GM21423 (cell line): ENCODE measurements at regions not wholly inside any gene's neighbourhood (a gene's known extent, or its start where the extent isn't known, plus 50 kb on each side); places are given as distances from the start of the nearest gene placed in this dataset.
"Not testable (repeated sequence)": the region's sequence is repeated elsewhere in the genome, so short reads cannot be mapped to it uniquely, and the experiment has no call there.

Experiments used
- ATAC-seq: cut with Tn5 transposase; IDR thresholded peaks from one replicate; pipeline ENCODE4 v1.9.1; 2021; ENCODE audit warnings: mild to moderate bottlenecking, moderate library complexity; ENCODE audit not compliant: unreplicated experiment

DNA sequence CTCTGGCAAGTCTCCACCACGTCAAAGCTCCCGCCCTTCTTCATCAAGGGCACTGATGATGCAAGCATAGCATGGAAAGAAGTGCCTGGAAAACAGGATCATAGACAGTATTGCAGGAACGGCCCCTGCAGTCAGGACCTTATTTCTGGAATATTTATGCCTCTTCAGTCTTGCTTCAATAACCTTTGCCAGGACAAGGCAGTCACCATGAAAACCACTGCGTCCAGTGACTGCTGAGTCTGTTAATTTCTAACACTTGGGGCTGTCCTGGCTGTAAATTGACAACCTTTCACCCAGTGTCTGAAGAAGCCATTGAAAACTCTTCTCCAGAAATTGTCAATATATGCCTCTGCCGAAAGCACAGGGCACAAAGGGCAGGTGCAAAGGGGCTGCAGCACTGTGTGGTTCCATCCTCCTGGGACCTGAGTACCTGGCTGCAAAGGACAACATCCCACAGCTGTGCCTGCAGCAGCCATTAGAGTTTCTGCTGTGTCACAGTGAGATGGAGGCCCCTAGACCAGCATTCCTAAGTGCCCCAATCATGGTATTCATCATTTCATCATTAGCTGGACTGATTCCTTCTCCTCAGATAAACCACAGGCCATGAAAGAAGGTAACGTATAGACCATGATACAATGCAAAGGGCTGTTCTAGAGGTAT lies 819.6 kb downstream of the RNF144A start:
- ATAC-seq = no peak

DNA sequence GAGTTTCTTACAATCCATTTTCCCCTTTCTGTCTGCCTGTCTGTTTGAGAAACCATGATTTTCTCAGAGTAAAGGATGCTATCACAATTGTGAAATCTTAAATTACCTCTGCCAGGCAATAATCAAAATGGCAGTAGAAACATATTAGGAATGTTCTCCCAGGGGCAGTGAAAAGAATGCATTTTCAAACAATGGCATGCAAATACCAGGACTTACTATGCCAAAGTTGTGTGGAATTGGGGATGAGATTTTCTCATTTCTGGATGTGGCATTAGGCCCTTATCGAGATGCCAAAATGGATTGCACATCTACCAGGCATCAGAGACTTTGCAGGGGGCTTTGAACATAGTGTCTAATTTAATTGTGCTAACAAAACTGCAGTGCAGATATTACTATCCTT lies 821.4 kb downstream of the RNF144A start:
- ATAC-seq = no peak

DNA sequence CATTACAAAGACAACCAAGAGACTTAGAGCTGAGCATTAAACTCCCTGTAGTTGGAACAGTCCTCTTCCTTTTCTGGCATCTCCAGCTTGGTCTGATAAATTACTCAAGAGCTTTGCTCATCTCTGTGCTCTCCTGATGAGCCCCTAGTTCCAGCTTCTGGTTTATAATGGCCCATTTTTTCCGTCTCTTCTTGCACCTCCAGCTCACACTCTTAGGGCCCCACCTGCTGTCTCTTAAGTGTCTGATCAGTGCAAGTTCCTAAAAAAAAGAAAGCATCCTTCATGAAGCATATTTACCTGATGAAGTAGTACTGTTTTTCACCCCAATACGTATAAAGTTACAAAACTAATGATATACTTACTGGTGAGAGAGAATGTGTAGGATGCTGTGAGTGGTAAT lies 822.9 kb downstream of the RNF144A start:
- ATAC-seq = no peak

DNA sequence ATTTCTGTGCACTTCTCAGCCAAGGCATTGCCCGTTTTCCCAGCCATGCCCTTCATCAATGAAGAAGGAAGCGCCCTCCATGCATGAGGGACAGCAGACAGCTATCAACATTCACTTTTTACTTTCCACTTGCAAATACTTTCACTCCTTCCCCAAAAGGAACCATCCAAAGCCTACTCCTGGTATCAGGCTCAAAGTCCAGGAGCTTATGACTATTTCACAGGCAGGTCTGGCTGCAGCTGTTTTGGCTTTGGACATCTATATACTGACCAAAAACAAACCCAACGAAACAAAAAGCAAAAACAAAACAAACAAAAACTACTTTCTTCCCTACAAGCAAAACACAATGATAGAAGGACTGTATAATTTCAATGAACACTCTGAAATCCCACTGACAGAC lies 825.1 kb downstream of the RNF144A start:
- no peak for ATAC-seq

DNA sequence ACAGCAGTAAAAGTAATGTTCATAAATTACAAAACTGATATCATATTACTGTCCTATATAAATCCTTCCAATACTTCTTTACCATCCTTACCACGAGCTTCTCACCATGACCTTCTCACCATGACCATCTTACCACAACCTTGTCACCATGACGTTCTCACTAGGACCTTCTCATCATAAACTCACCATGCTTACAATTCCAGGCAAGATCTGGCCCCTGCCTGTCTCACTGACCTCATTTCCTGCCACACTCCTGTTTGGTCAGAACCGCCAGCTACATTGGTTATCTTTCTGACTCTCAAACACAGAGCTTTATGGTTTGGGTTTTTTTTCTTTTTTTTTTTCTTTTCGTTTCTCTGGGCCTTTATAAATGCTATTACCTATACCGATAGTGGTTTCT lies 827.6 kb downstream of the RNF144A start:
- ATAC-seq = no peak

DNA sequence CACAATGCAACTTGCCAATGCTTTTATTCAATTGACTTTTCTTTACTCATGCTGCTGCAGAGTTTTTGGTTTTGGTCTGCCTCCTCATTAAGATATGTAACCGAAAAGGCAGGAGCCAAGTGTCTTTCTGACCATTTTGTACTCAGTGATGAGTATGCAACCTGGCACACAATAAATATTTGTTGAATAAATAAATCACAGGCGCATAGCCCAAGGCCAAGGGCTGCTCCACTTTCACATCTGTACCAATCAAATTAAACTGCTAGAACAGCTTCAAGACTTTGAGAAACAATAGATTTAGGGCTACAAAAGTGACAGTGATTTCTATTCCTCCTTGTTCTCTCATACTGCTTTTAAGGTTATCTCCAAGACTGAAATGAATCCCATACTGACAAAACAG lies 828.2 kb downstream of the RNF144A start:
- no peak for ATAC-seq

DNA sequence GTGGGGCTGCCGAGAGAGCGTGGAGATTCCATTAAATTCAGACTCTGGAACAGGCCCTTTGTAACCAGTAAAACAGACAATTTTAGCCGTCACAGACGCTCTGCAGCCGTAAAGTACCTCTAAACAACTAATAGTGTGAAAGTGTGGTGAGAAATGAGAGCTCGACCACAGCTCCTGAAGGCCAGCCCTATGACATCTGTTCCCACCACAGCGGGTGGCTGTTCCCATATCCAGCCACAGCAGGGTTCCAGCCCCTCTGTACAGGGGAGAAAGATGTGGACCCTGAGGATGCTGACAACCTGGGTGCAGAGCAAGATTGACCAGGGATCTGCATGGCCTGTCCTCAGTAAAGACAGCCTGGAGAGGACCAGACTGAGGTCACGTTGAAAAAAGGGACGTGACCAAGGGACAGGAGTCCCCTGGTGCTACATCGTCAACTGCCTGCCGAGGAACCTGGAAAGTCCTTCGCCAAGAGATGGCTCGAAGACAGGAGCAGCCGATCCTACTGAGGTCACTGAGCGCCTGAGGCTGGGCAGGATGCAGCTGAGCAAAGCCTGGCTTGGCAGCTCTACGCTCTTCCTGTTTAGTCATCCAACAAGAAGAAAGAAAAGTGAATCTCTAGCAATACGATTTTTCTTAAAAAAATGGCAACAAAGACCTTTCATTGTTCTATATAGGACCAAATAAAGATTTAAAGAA lies 831.7 kb downstream of the RNF144A start:
- no peak for ATAC-seq

DNA sequence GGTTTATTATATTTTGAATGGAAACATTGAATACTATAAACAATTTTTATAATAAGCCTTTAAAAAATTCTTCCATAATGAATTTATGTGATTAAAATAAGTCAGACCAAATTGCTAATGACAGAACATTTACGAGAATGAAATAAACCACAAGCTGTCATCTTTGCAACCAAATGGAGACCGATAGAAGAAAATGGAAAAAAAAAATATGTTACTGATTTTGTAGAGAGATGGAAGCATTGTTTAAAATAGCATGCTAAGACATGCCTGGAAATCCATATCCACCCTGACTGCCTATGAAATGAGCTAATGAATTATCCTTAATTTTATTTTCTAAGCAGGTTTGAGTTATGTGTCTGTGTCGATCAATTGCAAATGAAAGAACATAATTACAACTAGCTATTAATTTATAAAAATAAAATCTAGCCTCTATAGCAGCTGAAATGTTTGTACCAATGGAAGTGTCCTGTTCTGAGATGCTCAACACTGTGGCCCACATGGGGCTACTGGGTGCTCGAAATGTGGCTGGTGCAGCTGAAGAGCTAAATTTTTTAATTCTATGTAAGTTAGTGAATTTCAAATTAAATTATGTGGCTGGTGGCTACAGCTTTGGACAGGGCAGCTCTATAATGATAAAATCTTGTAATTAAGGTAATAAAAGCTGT lies 832.8 kb downstream of the RNF144A start:
- ATAC-seq = no peak

DNA sequence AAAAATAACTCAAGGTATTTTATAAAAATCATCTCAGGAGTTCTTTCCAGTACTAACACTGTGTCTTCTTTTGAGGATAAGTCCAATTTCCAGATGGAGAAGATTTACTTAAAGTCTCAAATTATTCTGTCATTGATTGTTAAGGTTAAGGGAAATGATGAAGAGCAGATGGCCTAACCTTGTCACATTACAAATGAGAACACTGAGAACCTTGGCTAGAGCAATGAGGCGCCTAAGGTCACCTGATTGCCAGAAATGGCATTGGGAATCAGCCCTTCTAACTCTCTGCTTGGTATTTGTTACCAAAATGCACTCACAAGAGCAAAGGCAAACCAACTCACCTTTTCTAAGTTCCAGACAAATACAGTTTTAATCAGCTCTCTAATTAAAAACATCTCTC lies 835.1 kb downstream of the RNF144A start:
- ATAC-seq = no peak

DNA sequence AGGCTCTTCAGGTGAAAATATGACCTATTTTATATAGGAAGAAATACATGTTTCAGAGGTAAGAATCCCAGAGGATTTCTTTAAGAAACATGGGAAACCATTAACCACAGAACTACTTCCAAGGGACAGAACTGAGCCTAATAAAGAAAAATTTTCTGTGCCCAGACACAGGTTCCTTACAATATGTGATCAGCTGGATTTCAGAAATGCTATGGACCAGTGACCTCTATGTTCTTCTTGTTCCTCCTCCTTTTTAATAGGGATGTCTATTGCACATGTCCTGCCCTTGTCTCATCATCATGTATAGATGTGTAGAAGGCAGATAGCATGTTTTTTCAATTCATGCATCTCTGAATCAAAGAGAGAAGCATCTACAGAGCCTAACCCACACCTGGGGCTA lies 836.6 kb downstream of the RNF144A start:
- ATAC-seq = no peak

DNA sequence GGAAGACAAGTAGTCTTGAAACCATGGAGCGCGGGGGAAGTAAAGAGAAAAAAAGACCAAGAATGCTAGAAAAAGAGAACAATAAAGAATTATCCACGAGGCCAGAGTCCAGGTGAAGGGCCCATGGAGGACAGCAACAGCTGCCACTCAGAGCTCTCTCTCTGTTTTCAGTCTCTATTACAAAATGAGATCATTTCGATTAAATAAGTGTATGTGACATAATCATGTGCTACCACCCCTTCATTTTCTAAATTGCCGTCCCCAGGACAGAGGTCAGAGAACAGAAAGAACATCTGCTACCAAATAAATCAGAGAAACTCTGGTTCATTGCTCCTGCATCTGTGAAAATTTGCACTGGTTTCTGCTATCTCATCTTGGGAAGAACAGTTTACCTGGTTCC lies 838.7 kb downstream of the RNF144A start:
- no peak for ATAC-seq

DNA sequence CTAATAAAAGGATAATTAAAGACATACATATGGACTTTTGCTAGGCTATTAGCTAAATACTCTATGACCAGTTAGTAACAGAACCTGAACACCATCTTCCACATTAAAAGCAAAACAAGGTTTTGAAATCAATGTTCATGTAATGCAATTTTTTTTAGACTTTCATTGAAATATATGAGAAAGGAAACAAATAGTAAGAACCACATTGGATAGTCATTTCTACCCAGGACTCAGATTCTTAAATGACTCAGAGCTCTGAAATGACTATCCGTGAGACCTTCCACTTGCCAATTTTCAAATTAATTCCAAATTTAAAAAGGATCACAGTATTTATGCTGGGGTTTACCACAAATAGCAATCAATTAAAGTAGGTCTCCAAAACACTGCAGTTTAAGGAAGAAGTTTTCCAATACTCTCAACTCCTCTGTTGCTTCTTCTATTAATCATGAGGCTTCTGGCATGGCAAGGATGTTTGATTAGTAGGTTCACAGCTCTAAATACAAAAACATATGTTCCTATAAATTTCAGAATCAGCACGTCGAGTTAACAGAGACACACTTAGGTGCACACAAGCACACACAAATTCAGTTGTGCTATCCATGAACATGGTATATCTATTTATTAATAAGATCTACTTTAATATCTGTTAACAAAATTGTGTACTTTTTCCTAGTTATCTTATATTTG lies 841.0 kb downstream of the RNF144A start:
- ATAC-seq = no peak

DNA sequence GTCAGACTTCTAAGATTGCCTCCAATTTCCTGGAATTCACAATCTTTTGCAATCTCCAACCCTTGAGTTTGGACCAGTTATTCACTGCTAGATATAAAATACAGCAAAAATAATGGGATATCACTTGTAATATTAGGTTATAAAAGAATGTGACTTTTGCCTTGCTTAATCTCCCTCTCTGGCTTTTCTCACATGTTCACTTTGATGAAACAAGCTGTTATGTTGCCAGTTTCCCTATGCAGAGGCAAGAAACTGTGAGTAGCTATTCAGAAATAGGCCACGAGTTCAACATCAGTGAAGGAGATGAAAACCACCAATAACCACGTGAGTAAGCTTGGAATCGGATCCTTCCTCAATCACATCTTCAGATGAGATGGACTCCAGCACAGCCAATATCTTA lies 842.7 kb downstream of the RNF144A start:
- ATAC-seq = no peak

DNA sequence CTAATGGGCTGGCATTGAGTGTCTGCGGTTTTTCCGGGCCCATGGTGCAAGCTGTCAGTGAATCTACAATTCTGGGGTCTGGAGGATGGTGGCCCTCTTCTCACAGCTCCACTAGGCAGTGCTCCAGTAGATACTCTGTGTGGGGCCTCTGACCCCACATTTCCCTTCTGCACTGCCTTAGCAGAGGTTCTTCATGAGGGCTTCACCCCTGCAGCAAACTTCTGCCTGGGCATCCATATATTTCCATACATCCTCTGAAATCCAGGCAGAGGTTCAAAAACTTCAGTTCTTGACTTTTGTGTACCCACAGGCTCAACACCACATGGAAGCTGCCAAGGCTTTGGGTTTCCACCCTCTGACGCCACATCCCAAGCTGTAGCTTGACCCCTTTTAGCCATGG lies 846.2 kb downstream of the RNF144A start:
- ATAC-seq = not testable (repeated sequence)

DNA sequence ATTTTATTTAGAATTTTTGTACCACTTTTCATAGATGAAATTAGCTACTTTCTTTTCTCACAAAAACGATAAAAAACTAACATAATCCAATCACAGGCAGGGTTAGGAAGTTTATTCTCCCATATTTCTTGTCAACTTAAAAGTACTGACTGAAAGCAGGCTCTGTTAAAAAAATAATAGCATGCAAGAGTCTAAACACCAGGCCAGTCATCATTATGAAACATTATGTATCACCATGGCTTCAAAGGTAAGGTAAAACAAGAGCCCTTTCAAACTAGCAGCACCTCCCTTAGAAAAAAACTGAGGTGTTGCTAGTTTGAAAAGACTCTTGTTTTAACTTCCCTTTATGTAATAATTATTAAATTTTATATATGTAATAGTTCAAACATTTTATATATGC lies 848.0 kb downstream of the RNF144A start:
- ATAC-seq = no peak

DNA sequence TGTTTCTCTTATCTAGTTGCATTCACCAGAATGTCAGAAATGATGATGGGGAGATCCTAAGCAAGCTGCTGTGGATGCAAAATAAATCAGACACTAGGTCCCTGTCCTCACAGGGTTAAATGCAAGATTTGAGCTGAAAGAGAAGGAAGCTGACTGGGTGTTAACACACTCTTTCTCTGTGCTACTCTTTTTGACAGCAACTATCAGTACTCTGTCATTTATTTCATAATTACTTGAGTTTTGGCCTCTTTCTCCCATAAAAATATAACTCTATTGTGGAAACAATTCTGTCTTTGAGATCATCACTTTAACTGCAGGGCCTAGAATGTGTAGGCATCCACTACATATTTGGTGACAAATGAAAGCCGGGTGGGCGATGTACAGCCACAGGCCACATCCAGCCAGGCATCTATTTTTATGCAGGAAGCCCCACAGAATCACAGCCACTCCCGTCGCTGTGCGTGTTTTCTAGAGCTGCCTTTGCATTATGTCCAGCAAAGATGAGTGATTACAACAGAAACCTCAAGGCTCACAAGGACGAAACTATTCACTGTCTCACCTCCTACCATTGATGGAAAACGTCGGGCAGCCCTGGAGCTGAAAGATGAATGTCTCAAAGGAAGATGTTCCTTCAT lies 849.0 kb downstream of the RNF144A start:
- ATAC-seq = no peak

DNA sequence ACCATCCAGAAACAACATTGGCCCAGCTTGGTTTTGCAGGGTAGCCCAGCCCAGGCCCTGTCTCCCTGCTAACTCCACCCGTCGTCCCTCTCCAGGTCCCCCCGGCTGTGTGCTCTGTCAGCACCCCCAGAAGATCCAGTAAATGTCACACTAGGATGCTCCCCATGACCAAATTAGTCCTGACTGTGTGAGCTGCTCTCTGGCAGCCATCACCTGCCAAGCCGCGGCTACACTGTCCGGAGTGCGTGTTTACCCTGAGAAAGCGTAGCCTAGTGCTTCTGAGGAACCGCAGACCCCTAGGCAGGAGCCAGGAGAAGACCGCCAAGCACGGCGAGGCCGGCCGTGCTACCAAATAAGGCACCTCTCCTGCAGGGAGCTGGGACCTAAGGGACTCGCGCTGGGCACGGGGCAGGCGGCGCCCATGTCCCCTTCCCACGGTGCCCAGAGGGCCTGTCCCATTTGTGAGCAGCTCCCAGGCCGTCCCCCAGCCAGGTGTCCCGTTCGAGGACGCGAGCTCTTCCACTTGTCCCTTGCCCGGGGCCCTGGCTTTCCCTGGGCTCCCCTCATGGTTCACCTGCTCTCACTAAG lies 849.9 kb downstream of the RNF144A start:
- no peak for ATAC-seq

DNA sequence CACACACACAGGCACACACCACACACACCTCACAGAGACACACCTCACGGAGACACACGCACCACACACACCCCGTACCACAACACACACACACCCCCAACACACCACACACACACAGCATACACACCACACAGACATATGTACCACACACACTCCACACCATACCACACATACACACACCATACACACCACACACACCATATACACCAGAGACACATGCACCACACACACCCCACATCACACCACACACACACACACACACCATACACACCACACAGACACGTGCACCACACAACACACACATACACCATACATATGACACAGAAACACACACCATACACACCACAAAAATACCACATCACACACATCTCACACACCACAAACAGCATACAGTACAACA lies 850.7 kb downstream of the RNF144A start:
- no peak for ATAC-seq

DNA sequence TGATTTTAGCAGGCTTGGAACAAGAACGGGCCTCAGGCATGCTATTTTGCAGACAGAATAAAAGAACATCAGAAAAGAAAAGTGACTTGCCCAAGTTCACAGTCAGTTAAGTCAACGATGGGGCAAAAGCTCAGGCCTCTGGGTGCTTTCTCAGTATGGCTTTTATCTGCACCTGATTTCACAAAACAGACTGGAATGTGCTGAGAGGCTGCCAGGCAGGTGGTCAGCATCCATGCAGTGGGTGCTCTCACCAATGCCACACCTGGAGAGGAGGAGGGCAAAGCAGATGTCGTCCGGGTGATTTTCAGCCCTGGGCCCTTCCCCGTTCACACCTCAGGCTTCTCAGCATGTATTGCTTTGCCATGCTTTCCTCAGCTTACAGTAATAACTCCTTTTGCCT lies 854.6 kb downstream of the RNF144A start:
- no peak for ATAC-seq

DNA sequence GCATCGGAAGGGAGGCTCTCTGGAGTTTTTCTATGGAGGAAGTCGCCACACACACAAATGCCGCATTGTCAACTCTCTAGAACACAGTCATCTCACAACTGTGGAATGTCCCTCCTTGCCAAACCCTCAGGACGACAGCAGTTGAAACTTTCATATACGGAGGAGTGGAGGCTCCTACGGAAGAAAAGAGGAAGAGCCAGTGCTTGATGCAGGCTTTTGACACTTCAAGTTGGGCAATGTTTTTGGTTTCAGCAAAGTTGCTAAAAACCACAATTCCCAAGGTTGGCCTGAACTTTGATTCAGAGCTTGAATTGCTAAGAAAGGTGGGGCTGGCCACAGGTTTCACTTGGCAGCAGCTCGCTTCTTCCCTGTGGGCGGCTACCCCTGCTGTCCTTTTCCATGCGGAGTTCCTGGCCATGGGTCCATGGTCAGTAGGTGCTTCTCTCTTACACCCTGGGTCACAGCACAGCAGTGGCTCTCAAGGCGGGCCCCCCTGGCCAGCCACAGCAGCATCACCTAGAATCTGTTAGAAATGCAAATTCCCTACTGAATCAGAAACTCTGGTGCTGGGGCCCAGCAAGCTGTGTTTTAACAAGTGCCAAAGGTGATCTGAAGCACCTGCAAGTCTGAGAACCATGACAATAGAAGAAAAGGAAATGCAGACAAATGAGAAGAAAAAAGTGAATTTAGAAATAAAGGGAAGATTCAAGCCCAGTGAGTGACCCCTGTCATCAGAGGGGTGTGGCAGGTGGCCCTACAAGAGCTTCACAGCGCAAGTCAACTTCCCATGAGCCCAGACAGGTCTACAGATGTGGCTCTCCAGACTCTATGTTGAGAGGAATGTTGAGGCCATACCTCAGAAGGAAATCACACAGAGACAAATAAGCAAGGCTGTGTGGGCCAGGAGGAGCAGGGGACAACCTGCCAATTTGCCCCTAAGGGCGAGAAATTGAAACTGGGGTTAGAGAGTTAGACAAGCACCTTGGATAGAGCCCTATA lies 856.4 kb downstream of the RNF144A start:
- ATAC-seq = peak; percentile 77
